OCI-LY3 (cell line): ENCODE measurements at regions not wholly inside any gene's neighbourhood (a gene's known extent, or its start where the extent isn't known, plus 50 kb on each side); places are given as distances from the start of the nearest gene placed in this dataset.
"Not testable (repeated sequence)": the region's sequence is repeated elsewhere in the genome, so short reads cannot be mapped to it uniquely, and the experiment has no call there.

ENCODE experiments used
- CTCF ChIP-seq: fragments of 200-600, 300-600 bp; sonication (generic); IDR thresholded peaks from 2 replicates; pipeline ENCODE4 v1.5.1; 2014; ENCODE audit warnings: antibody characterized with exemption, low read length, low read depth
- EZH2phosphoT487 ChIP-seq: fragments of 200-600 bp; shearing (Covaris generic); IDR thresholded peaks from 2 replicates; pipeline ENCODE4 v1.6.1; 2018; ENCODE audit warnings: antibody characterized with exemption, mixed run types, low read depth

GRCh38 chr10:29810231-29810630, 175.5 kb upstream of the SVIL start:
- not testable (repeated sequence) for TF ChIP-seq CTCF, EZH2phosphoT487
